ENCODE measurements at regions not wholly inside any gene's neighbourhood (a gene's known extent, or its start where the extent isn't known, plus 50 kb on each side); places are given as distances from the start of the nearest gene placed in this dataset.

DNA sequence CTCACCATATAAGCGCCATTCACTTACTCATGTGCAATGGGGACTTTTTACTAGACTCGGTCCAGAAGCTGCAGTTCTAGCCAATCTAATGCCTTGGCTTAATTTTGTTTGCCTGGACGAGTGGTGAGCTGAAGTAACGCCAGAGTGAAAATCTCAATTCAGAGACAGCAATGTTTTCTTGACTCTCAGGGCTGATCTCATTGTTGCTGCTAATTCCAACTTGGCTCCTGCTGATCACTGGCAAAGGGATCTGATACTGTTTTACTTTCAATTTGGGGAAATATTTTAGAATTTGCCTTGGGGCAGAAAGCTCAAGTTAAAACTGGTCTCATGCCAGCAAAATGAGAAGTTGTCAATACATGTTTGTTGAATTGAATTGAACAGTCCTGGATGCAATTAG lies 906.6 kb upstream of the CDH2 start:
- TF ChIP-seq EZH2 (IDR thresholded peaks at IDR 0.05; ENCODE audit: low read length, missing control alignments) (no peak), CTCF (conservative IDR thresholded peaks at IDR 0.05 in 1 of 2, IDR thresholded peaks at IDR 0.05 in 1 of 2; ENCODE audit: low read depth in 1 of 2, low read length in 2 of 2) (no peak)

Data from fibroblast of lung (primary cell).